ENCODE measurements at regions not wholly inside any gene's neighbourhood (a gene's known extent, or its start where the extent isn't known, plus 50 kb on each side); places are given as distances from the start of the nearest gene placed in this dataset.

DNA sequence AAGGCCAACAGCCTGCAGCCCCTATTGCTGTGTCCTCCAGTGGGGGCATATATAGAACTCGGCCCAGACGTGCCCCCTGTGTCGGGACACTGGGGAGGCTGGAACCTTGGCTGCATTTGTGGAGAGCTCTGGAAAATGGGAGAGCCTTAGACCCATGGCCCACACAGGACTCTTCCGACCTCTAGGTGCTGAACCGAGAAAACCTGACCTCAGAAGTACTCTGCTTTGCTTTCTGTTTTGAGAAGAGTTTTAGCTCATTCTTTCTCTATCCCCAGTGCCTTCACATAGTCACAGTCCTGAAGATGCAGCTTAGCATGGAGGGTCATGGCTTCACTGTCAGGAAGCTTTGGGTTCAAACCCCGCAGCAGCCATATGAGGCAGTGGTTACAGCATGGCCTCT, 271.8 kb upstream of the B3GAT1 start:
- H3K36me3 ChIP-seq (ENCODE audit: low read depth), result no peaks in the 10 kb centered on the region
- no peak overlapping the region for H2AFZ ChIP-seq
- intact Hi-C loops (cut with micrococcal nuclease; ENCODE audit: unreplicated experiment), result no loop called here
- no peak overlapping the region for H3K4me2 ChIP-seq
- H3K9me2 ChIP-seq (ENCODE audit: insufficient read depth), result no peaks in the 10 kb centered on the region
- no peaks in the 10 kb centered on the region for H3K9me3 ChIP-seq (ENCODE audit: insufficient read depth, low read depth)
- DNase-seq, result no peak
- ChIA-PET POLR2A (ENCODE audit: unreplicated experiment) (no interaction called here), CTCF (no interaction called here)
- no peaks in the 10 kb centered on the region for H3K79me2 ChIP-seq (ENCODE audit: low read depth)
- no peak overlapping the region for H3K4me3 ChIP-seq
- TF ChIP-seq EZH2 (IDR thresholded peaks at IDR 0.05; ENCODE audit: low read depth), result no peak
- TF ChIP-seq, protein P1, sequence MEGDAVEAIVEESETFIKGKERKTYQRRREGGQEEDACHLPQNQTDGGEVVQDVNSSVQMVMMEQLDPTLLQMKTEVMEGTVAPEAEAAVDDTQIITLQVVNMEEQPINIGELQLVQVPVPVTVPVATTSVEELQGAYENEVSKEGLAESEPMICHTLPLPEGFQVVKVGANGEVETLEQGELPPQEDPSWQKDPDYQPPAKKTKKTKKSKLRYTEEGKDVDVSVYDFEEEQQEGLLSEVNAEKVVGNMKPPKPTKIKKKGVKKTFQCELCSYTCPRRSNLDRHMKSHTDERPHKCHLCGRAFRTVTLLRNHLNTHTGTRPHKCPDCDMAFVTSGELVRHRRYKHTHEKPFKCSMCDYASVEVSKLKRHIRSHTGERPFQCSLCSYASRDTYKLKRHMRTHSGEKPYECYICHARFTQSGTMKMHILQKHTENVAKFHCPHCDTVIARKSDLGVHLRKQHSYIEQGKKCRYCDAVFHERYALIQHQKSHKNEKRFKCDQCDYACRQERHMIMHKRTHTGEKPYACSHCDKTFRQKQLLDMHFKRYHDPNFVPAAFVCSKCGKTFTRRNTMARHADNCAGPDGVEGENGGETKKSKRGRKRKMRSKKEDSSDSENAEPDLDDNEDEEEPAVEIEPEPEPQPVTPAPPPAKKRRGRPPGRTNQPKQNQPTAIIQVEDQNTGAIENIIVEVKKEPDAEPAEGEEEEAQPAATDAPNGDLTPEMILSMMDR (conservative IDR thresholded peaks at IDR 0.05), result no peak
- H3K27me3 ChIP-seq (ENCODE audit: insufficient read depth, low read depth), result peaks cover 84% of the 10 kb centered on the region
- H3F3A ChIP-seq (ENCODE audit: insufficient read depth, low read depth), result no peaks in the 10 kb centered on the region
- H4K20me1 ChIP-seq (ENCODE audit: insufficient read depth), result no peaks in the 10 kb centered on the region
- no peaks in the 10 kb centered on the region for H3K4me1 ChIP-seq (replicated peaks; ENCODE audit: insufficient read depth)
- BruUV-seq (replicated peaks), result no TSS peak
- H3K27ac ChIP-seq, result no peak overlapping the region

DNA sequence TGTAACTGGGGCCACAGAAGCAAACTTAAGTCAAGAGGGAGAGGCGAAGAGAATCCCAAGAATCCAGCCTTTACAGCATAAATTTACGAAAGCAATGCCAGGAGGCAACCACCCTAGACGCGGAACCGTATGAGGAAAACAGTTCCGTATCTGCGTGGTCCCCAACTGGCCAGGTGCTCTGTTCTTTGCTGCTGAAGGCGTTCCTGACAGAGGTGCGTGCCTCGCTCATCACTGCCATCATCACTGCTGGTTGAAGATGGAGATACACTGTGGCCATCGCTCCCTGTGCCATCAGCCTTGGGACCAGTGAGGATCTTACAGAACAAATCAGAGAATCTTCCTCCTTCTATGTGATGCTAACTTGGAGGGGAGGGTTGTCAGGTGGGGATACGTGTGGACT, 270.5 kb upstream of the B3GAT1 start:
- H4K20me1 ChIP-seq (ENCODE audit: insufficient read depth), result no peaks in the 10 kb centered on the region
- no peak for DNase-seq
- H3K9me2 ChIP-seq (ENCODE audit: insufficient read depth), result no peaks in the 10 kb centered on the region
- H3K27ac ChIP-seq, result no peak overlapping the region
- TF ChIP-seq, protein P1 (conservative IDR thresholded peaks at IDR 0.05), result no peak
- H3F3A ChIP-seq (ENCODE audit: insufficient read depth, low read depth), result no peaks in the 10 kb centered on the region
- POLR2A ChIA-PET (ENCODE audit: unreplicated experiment), result no interaction called here
- no TSS peak for BruUV-seq (replicated peaks)
- peaks cover 86% of the 10 kb centered on the region for H3K27me3 ChIP-seq (ENCODE audit: insufficient read depth, low read depth)
- no peak overlapping the region for H3K4me2 ChIP-seq
- no peaks in the 10 kb centered on the region for H3K79me2 ChIP-seq (ENCODE audit: low read depth)
- no peak overlapping the region for H2AFZ ChIP-seq
- H3K4me1 ChIP-seq (replicated peaks; ENCODE audit: insufficient read depth), result no peaks in the 10 kb centered on the region
- H3K4me3 ChIP-seq, result no peak overlapping the region
- H3K9me3 ChIP-seq (ENCODE audit: insufficient read depth, low read depth), result no peaks in the 10 kb centered on the region
- no peaks in the 10 kb centered on the region for H3K36me3 ChIP-seq (ENCODE audit: low read depth)
- CTCF ChIA-PET, result no interaction called here
- intact Hi-C loops (cut with micrococcal nuclease; ENCODE audit: unreplicated experiment), result no loop called here

DNA sequence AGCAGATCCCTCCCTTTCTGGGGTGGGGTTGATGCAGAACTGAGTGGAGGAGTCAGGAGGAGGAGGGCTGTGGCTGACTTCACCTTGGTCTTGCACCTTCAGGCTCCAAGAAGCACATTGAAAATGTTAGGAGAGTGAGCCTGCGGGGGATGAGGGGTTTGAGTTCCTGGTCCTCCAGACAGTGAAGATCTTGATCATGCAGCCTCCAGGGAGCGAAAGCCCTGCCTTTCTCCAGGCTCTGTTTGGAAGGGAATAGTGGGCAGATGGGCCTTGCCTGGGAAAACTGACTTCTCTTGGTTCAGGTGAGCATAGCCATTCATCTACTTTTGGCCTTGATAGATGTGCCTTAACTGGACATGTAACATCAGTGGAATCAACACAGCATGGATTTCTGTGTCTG, 267.6 kb upstream of the B3GAT1 start:
- POLR2A ChIA-PET (ENCODE audit: unreplicated experiment), result no interaction called here
- CTCF ChIA-PET, result no interaction called here
- no peaks in the 10 kb centered on the region for H3K9me3 ChIP-seq (ENCODE audit: insufficient read depth, low read depth)
- TF ChIP-seq EZH2 (IDR thresholded peaks at IDR 0.05; ENCODE audit: low read depth), result no peak
- TF ChIP-seq, protein P1 (conservative IDR thresholded peaks at IDR 0.05), result no peak
- H3K4me3 ChIP-seq, result no peak overlapping the region
- DNase-seq, result no peak
- intact Hi-C loops (cut with micrococcal nuclease; ENCODE audit: unreplicated experiment), result no loop called here
- H3K27me3 ChIP-seq (ENCODE audit: insufficient read depth, low read depth), result peaks cover 86% of the 10 kb centered on the region
- no peak overlapping the region for H3K27ac ChIP-seq
- H2AFZ ChIP-seq, result no peak overlapping the region
- no TSS peak for BruUV-seq (replicated peaks)
- H3K4me1 ChIP-seq (replicated peaks; ENCODE audit: insufficient read depth), result no peaks in the 10 kb centered on the region
- no peaks in the 10 kb centered on the region for H4K20me1 ChIP-seq (ENCODE audit: insufficient read depth)
- no peak overlapping the region for H3K4me2 ChIP-seq
- H3F3A ChIP-seq (ENCODE audit: insufficient read depth, low read depth), result no peaks in the 10 kb centered on the region
- no peaks in the 10 kb centered on the region for H3K79me2 ChIP-seq (ENCODE audit: low read depth)
- no peaks in the 10 kb centered on the region for H3K9me2 ChIP-seq (ENCODE audit: insufficient read depth)
- no peaks in the 10 kb centered on the region for H3K36me3 ChIP-seq (ENCODE audit: low read depth)
